Upper lobe of left lung (tissue), 6 donors: ENCODE measurements at regions not wholly inside any gene's neighbourhood (a gene's known extent, or its start where the extent isn't known, plus 50 kb on each side); places are given as distances from the start of the nearest gene placed in this dataset.

Experiments
- ATAC-seq, 2 donors: fragments of 200-7000 bp; cut with Tn5 transposase; one replicate each; pipeline ENCODE4 v1.9.1; 2022; ENCODE audit warnings: mild to moderate bottlenecking in 2 of 2, moderate library complexity in 2 of 2; ENCODE audit not compliant: low FRiP score in 2 of 2
- DNase-seq, 2 donors: peaks; one replicate each; pipeline ENCODE4 v3.0.0-alpha.2; 2019 to 2020
- H3K27ac ChIP-seq, 4 donors: fragments of 200-600 bp; sonication (generic); one replicate each; pipeline ENCODE4 v1.5.1; 2016 to 2019
- H3K27me3 ChIP-seq, 4 donors: fragments of 200-600 bp; sonication (generic); one replicate each; pipeline ENCODE4 v1.5.1; 2017 to 2019
- H3K36me3 ChIP-seq, 4 donors: fragments of 200-600 bp; sonication (generic); one replicate each; pipeline ENCODE4 v1.5.1; 2016 to 2019
- H3K4me1 ChIP-seq, 4 donors: fragments of 200-600 bp; sonication (generic); one replicate each; pipeline ENCODE4 v1.5.1; 2018 to 2019
- H3K4me3 ChIP-seq, 4 donors: fragments of 200-600 bp; sonication (generic); one replicate each; pipeline ENCODE4 v1.5.1; 2017 to 2019; ENCODE audit warnings: mild to moderate bottlenecking in 2 of 4, moderate library complexity in 1 of 4
- H3K9me3 ChIP-seq, 4 donors: fragments of 200-600 bp; sonication (generic); one replicate each; pipeline ENCODE4 v1.5.1; 2018 to 2019
- CTCF ChIP-seq, 6 experiments: fragments of 450-650 bp in 4 of 6; fragments of 200-600 bp in 2 of 6; sonication (generic) in 2 of 6; IDR thresholded peaks; one replicate each; pipeline ENCODE4 v1.5.1; 2016 to 2019; ENCODE audit warnings: antibody characterized with exemption in 6 of 6
- EP300 ChIP-seq, 4 donors: sonication (generic); formaldehyde crosslinking; IDR thresholded peaks; one replicate each; pipeline ENCODE4 v1.5.1; 2017; ENCODE audit warnings: antibody characterized with exemption in 4 of 4, control low read depth in 2 of 4
- POLR2A ChIP-seq, 4 donors: fragments of 450-650 bp; IDR thresholded peaks; one replicate each; pipeline ENCODE4 v1.5.1; 2016 to 2017; ENCODE audit warnings: antibody characterized with exemption in 4 of 4, mild to moderate bottlenecking in 2 of 4
- POLR2AphosphoS5 ChIP-seq, 2 donors: sonication (generic); formaldehyde crosslinking; IDR thresholded peaks; one replicate each; pipeline ENCODE4 v1.5.1; 2017; ENCODE audit warnings: antibody characterized with exemption in 2 of 2
- WGBS, 2 donors: methylation state at CpG; one replicate each; pipeline ENCODE4 v1.1.5; 2017 to 2018; 5-methylcytosine and 5-hydroxymethylcytosine counted together
- donor health status: DM: no; HTN: no; CAD: no; lungs with moderate emphysema.
- donor health status: DM: no; HTN: yes; CAD: no; lungs with severe emphysema.

GRCh38 chr13:48908381-48909055 is 67.2 kb upstream of the FNDC3A start:
- no peaks in the 10 kb centered on the region for H3K27me3 ChIP-seq
- WGBS, 2 donors = 59 to 74% methylated on average over 2 of the region's 2 CpGs
- no peaks in the 10 kb centered on the region for H3K9me3 ChIP-seq
- H3K4me1 ChIP-seq = no peaks in the 10 kb centered on the region
- H3K36me3 ChIP-seq = no peaks in the 10 kb centered on the region
- TF ChIP-seq CTCF (IDR thresholded peaks at IDR 0.05) (no peak), POLR2AphosphoS5 (IDR thresholded peaks at IDR 0.05) (no peak), EP300 (IDR thresholded peaks at IDR 0.05) (no peak), POLR2A (IDR thresholded peaks at IDR 0.05) (no peak)
- no peak for ATAC-seq
- H3K4me3 ChIP-seq = no peak overlapping the region
- no peak overlapping the region for H3K27ac ChIP-seq
- DNase-seq = no peak

GRCh38 chr13:48909056-48909389 is 66.7 kb upstream of the FNDC3A start:
- TF ChIP-seq CTCF (IDR thresholded peaks at IDR 0.05) = no peak
- TF ChIP-seq POLR2A (IDR thresholded peaks at IDR 0.05) = no peak
- ATAC-seq = no peak
- H3K27me3 ChIP-seq = no peaks in the 10 kb centered on the region
- H3K27ac ChIP-seq = no peak overlapping the region
- no peaks in the 10 kb centered on the region for H3K4me1 ChIP-seq
- no peak overlapping the region for H3K4me3 ChIP-seq
- no peaks in the 10 kb centered on the region for H3K9me3 ChIP-seq
- DNase-seq = no peak
- 67 to 80% methylated on average over 2 of the region's 2 CpGs for WGBS, 2 donors
- H3K36me3 ChIP-seq = no peaks in the 10 kb centered on the region

- Histone ChIP-seq H3K4me1 (no peaks in the 10 kb centered on the region), H3K36me3 (no peaks in the 10 kb centered on the region), H3K9me3 (no peaks in the 10 kb centered on the region), H3K4me3 (no peak overlapping the region), H3K27me3 (no peaks in the 10 kb centered on the region), H3K27ac (no peak overlapping the region)
- ATAC-seq = no peak
- WGBS, 2 donors = 32 to 33% methylated on average over 2 of the region's 2 CpGs
- DNase-seq = no peak
- TF ChIP-seq POLR2A (IDR thresholded peaks at IDR 0.05) (no peak), CTCF (IDR thresholded peaks at IDR 0.05) (no peak), EP300 (IDR thresholded peaks at IDR 0.05) (no peak), POLR2AphosphoS5 (IDR thresholded peaks at IDR 0.05) (no peak)
These were observed 65.0 kb upstream of the FNDC3A start for GRCh38 chr13:48910686-48911085.

GRCh38 chr13:48919751-48920150 is 56.0 kb upstream of the FNDC3A start:
- DNase-seq (no peak), ATAC-seq (no peak)
- TF ChIP-seq EP300 (IDR thresholded peaks at IDR 0.05) (no peak), POLR2A (IDR thresholded peaks at IDR 0.05) (no peak), POLR2AphosphoS5 (IDR thresholded peaks at IDR 0.05) (no peak), CTCF (IDR thresholded peaks at IDR 0.05) (no peak)
- H3K4me1 ChIP-seq = no peaks in the 10 kb centered on the region
- no peak overlapping the region for H3K27ac ChIP-seq
- 7 to 37% methylated on average over 1 of the region's 1 CpG for WGBS, 2 donors
- no peaks in the 10 kb centered on the region for H3K9me3 ChIP-seq
- no peaks in the 10 kb centered on the region for H3K36me3 ChIP-seq
- no peaks in the 10 kb centered on the region for H3K27me3 ChIP-seq
- H3K4me3 ChIP-seq = no peak overlapping the region

GRCh38 chr13:48920730-48921129 is 55.0 kb upstream of the FNDC3A start:
- no peak overlapping the region for H3K27ac ChIP-seq
- H3K36me3 ChIP-seq = no peaks in the 10 kb centered on the region
- no peaks in the 10 kb centered on the region for H3K9me3 ChIP-seq
- no peak overlapping the region for H3K4me3 ChIP-seq
- DNase-seq (no peak), ATAC-seq (no peak)
- whole genome bisulfite sequencing, 2 donors = 85 to 94% methylated on average over 6 of the region's 6 CpGs
- TF ChIP-seq CTCF (IDR thresholded peaks at IDR 0.05) (no peak), POLR2AphosphoS5 (IDR thresholded peaks at IDR 0.05) (no peak), POLR2A (IDR thresholded peaks at IDR 0.05) (no peak), EP300 (IDR thresholded peaks at IDR 0.05) (no peak)
- no peaks in the 10 kb centered on the region for H3K4me1 ChIP-seq
- no peaks in the 10 kb centered on the region for H3K27me3 ChIP-seq
